Kidney (tissue), 13 donors: ENCODE measurements at regions not wholly inside any gene's neighbourhood (a gene's known extent, or its start where the extent isn't known, plus 50 kb on each side); places are given as distances from the start of the nearest gene placed in this dataset.

Experiments
- DNase-seq, 5 donors: peaks; one replicate each; pipeline ENCODE4 v3.0.0-alpha.2; 2013 to 2020
- FAIRE-seq: peaks from 2 replicates; lab custom pipeline; 2012; peaks lifted over from hg19 to GRCh38; lab: Jason Lieb, UNC
- H3K27ac ChIP-seq, 2 donors: one replicate each; pipeline ENCODE4 v1.7.0; 2013; ENCODE audit warnings: low read depth in 2 of 2, low read length in 2 of 2, inconsistent platforms in 1 of 2
- H3K27me3 ChIP-seq: one replicate; pipeline ENCODE4 v1.7.1; 2013; ENCODE audit warnings: low read length, inconsistent platforms; ENCODE audit not compliant: control insufficient read depth, insufficient read depth
- H3K36me3 ChIP-seq, 3 donors: one replicate each; pipeline versions ENCODE4 v1.7.0 to v1.7.1; 2013; ENCODE audit warnings: low read length in 3 of 3, control low read depth in 1 of 3, inconsistent platforms in 1 of 3; ENCODE audit not compliant: insufficient read depth in 3 of 3, control insufficient read depth in 2 of 3
- H3K4me1 ChIP-seq, 3 donors: one replicate each; pipeline versions ENCODE4 v1.7.0 to v1.7.1; 2013; ENCODE audit warnings: low read length in 3 of 3, inconsistent platforms in 1 of 3, low read depth in 1 of 3; ENCODE audit not compliant: control insufficient read depth in 2 of 3, insufficient read depth in 2 of 3
- H3K4me3 ChIP-seq, 3 donors: one replicate each; pipeline versions ENCODE4 v1.7.0 to v1.8.1; 2013; ENCODE audit warnings: low read length in 3 of 3, control low read depth in 1 of 3, inconsistent platforms in 1 of 3
- H3K9ac ChIP-seq, 3 donors: one replicate each; pipeline versions ENCODE4 v1.7.0 to v1.7.1; 2013; ENCODE audit warnings: low read length in 3 of 3, control low read depth in 1 of 3, inconsistent platforms in 1 of 3
- H3K9me3 ChIP-seq, 3 donors: one replicate each; pipeline versions ENCODE4 v1.7.0 to v1.7.1; 2013; ENCODE audit warnings: low read length in 3 of 3, control low read depth in 1 of 3, inconsistent platforms in 1 of 3; ENCODE audit not compliant: control insufficient read depth in 2 of 3, insufficient read depth in 1 of 3
- CTCF ChIP-seq: IDR thresholded peaks from 3 replicates; pipeline ENCODE4 v1.5.1; 2012; ENCODE audit warnings: mild to moderate bottlenecking, moderate library complexity, borderline replicate concordance; ENCODE audit not compliant: insufficient read depth; ENCODE audit errors: extremely low read depth
- intact Hi-C: fragments of 100-400 bp; cut with DNase I; formaldehyde crosslinking; loops from one replicate; pipeline ENCODE4 v1.11.1; 2022
- donor health status: control.
- donor health status: control.
- donor health status: control.
- donor health status: control.
- donor health status: control.
- donor health status: DM: yes; HTN: yes; CAD: no.
- donor health status: Normal renal cell carcinoma (clear cell type).

DNA sequence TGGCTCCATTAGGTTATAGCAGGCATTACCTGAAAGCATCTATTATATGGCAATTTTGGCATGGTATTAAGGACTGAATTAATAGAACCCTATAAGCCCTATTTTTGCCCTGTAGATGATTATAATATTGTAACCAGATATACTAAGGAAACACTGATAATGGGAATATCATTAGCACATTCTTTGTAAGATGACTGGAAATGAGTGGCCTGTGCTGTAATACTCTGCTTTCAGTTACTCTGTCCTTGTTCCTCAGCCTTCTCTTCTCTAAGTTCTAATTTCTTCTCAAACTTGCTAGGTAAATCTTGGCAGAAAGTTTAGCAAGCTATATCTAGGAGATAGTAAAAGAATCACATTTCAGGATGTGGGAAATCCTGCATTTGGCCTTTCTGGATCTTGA is 74.0 kb upstream of the ITPRID2 start:
- no peaks in the 10 kb centered on the region for H3K27me3 ChIP-seq
- H3K36me3 ChIP-seq: no peaks in the 10 kb centered on the region
- no peak overlapping the region for H3K27ac ChIP-seq
- H3K9me3 ChIP-seq: no peaks in the 10 kb centered on the region
- FAIRE-seq (no peak), DNase-seq (no peak)
- no peak for TF ChIP-seq CTCF
- no peaks in the 10 kb centered on the region for H3K4me1 ChIP-seq
- no peak overlapping the region for H3K4me3 ChIP-seq
- intact Hi-C loops: no loop called here
- H3K9ac ChIP-seq: no peak overlapping the region

- intact Hi-C loops: no loop called here
- no peak for TF ChIP-seq CTCF
- no peak overlapping the region for H3K4me3 ChIP-seq
- DNase-seq: peak in 1 of 5 donors; percentile 66
- H3K4me1 ChIP-seq: no peaks in the 10 kb centered on the region
- H3K9me3 ChIP-seq: no peaks in the 10 kb centered on the region
- H3K9ac ChIP-seq: no peak overlapping the region
- H3K36me3 ChIP-seq: no peaks in the 10 kb centered on the region
- no peaks in the 10 kb centered on the region for H3K27me3 ChIP-seq
- H3K27ac ChIP-seq: no peak overlapping the region
- peak; percentile 13 for FAIRE-seq
These were observed 73.4 kb upstream of the ITPRID2 start for GRCh38 chr2:181818058-181818680.

DNA sequence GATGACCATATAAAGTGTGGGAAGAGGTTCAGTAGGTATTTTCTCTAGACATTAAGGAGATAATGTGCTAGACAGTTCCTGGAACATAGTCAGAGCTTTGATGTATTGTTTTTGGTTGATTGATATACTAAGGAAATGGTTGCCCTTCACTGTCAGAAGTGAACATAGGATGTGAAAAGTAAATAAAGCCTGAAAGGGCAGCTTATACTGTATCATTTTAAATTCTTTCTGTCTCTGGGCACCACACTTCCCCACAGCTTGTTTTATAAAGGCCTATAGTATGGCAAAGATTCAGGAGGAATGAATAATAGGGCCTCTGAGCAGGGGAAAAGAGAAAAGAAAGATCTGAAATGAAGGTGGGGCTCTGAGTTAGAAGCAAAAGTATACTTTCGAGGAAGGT is 72.7 kb upstream of the ITPRID2 start:
- no peak for FAIRE-seq
- Histone ChIP-seq H3K4me3 (no peak overlapping the region), H3K36me3 (no peaks in the 10 kb centered on the region), H3K9me3 (no peaks in the 10 kb centered on the region), H3K9ac (no peak overlapping the region), H3K27me3 (no peaks in the 10 kb centered on the region), H3K27ac (no peak overlapping the region), H3K4me1 (no peaks in the 10 kb centered on the region)
- no peak for DNase-seq
- intact Hi-C loops: no loop called here
- TF ChIP-seq CTCF: no peak

DNA sequence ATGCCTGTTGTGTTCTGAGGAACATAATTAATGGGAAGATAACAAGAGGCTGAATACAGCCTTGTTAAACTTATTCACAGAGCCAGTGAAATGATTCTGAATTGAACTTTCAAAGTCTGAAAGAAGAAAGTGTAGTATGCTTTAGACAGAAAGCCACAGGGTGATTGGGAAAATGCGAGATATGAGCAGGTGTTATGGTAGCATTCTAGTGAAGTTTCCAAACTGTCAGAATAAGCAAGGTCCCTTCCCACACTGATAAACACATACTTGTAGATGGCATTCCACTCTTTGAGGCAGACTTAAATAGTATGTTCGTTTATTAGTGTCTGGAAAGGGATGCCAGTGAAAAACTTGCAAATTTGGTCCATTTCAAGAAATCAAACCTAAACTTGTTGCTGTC is 70.5 kb upstream of the ITPRID2 start:
- no peak for TF ChIP-seq CTCF
- DNase-seq (no peak), FAIRE-seq (no peak)
- H3K4me1 ChIP-seq: no peaks in the 10 kb centered on the region
- no peaks in the 10 kb centered on the region for H3K36me3 ChIP-seq
- H3K27ac ChIP-seq: no peak overlapping the region
- intact Hi-C loops: no loop called here
- no peak overlapping the region for H3K4me3 ChIP-seq
- H3K27me3 ChIP-seq: no peaks in the 10 kb centered on the region
- H3K9ac ChIP-seq: no peak overlapping the region
- no peaks in the 10 kb centered on the region for H3K9me3 ChIP-seq
